H9 (cell line): ENCODE measurements at regions not wholly inside any gene's neighbourhood (a gene's known extent, or its start where the extent isn't known, plus 50 kb on each side); places are given as distances from the start of the nearest gene placed in this dataset.

Source experiments
- DNase-seq: peaks from one replicate; pipeline ENCODE4 v3.0.0-alpha.2; 2017
- H2AFZ ChIP-seq: one replicate; pipeline ENCODE4 v1.6.1; 2013; ENCODE audit warnings: mild to moderate bottlenecking, low read length, control low read depth, moderate library complexity
- H2AK5ac ChIP-seq: 2 replicates; pipeline ENCODE4 v1.6.1; 2013; ENCODE audit warnings: low read length, control low read depth, mixed read lengths; ENCODE audit not compliant: insufficient read length
- H2BK120ac ChIP-seq: one replicate; pipeline ENCODE4 v1.6.1; 2013; ENCODE audit warnings: low read depth, mild to moderate bottlenecking, low read length, control low read depth, inconsistent platforms; ENCODE audit not compliant: poor library complexity, severe bottlenecking
- H2BK12ac ChIP-seq: 2 replicates; pipeline ENCODE4 v1.6.1; 2013; ENCODE audit warnings: low read length, control low read depth, mixed read lengths, low read depth; ENCODE audit not compliant: insufficient read length
- H2BK15ac ChIP-seq: 2 replicates; pipeline ENCODE4 v1.6.1; 2013; ENCODE audit warnings: low read depth, low read length, control low read depth
- H2BK20ac ChIP-seq: one replicate; pipeline ENCODE4 v1.6.1; 2013; ENCODE audit warnings: low read depth, mild to moderate bottlenecking, low read length, control low read depth, inconsistent platforms; ENCODE audit not compliant: poor library complexity, severe bottlenecking
- H2BK5ac ChIP-seq: 2 replicates; pipeline ENCODE4 v1.6.1; 2013; ENCODE audit warnings: low read length, control low read depth, mixed read lengths; ENCODE audit not compliant: insufficient read length
- H3K14ac ChIP-seq: 2 replicates; pipeline ENCODE4 v1.6.1; 2013; ENCODE audit warnings: low read length, control low read depth; ENCODE audit not compliant: insufficient read depth
- H3K18ac ChIP-seq: 2 replicates; pipeline ENCODE4 v1.6.1; 2013; ENCODE audit warnings: low read depth, mild to moderate bottlenecking, mixed read lengths, low read length, control low read depth; ENCODE audit not compliant: insufficient read length
- H3K23ac ChIP-seq: 2 replicates; pipeline ENCODE4 v1.6.1; 2013; ENCODE audit warnings: low read length, control low read depth, mixed read lengths, low read depth; ENCODE audit not compliant: insufficient read length
- H3K23me2 ChIP-seq: 2 replicates; pipeline ENCODE4 v1.6.1; 2013; ENCODE audit warnings: low read depth, mild to moderate bottlenecking, mixed read lengths, low read length, control low read depth; ENCODE audit not compliant: insufficient read length, poor library complexity, severe bottlenecking
- H3K27ac ChIP-seq: 2 replicates; pipeline ENCODE4 v1.5.1; 2013; ENCODE audit warnings: low read length, control low read depth, mixed read lengths, low read depth; ENCODE audit not compliant: insufficient read length
- H3K27me3 ChIP-seq: 2 replicates; pipeline ENCODE4 v1.6.1; 2013; ENCODE audit warnings: low read length, control low read depth, inconsistent platforms; ENCODE audit not compliant: insufficient read depth
- H3K4ac ChIP-seq: 2 replicates; pipeline ENCODE4 v1.6.1; 2013; ENCODE audit warnings: low read depth, mild to moderate bottlenecking, control low read depth, inconsistent platforms, low read length, moderate library complexity
- H3K4me1 ChIP-seq: 2 replicates; pipeline ENCODE4 v1.6.1; 2013; ENCODE audit warnings: low read length, control low read depth, inconsistent platforms; ENCODE audit not compliant: insufficient read depth
- H3K4me2 ChIP-seq: 2 replicates; pipeline ENCODE4 v1.6.1; 2013; ENCODE audit warnings: low read length, control low read depth, mixed read lengths; ENCODE audit not compliant: insufficient read length, insufficient read depth
- H3K56ac ChIP-seq: 2 replicates; pipeline ENCODE4 v1.6.1; 2013; ENCODE audit warnings: low read depth, mild to moderate bottlenecking, mixed read lengths, low read length, control low read depth; ENCODE audit not compliant: insufficient read length
- H3K79me1 ChIP-seq: 2 replicates; pipeline ENCODE4 v1.6.1; 2013; ENCODE audit warnings: low read depth, mild to moderate bottlenecking, moderate library complexity, low read length, control low read depth, inconsistent platforms; ENCODE audit not compliant: insufficient read depth, poor library complexity, severe bottlenecking
- H3K79me2 ChIP-seq: 2 replicates; pipeline ENCODE4 v1.6.1; 2013; ENCODE audit warnings: low read length, control low read depth, inconsistent platforms; ENCODE audit not compliant: insufficient read depth
- H3K9ac ChIP-seq: 2 replicates; pipeline ENCODE4 v1.6.1; 2013; ENCODE audit warnings: low read length, control low read depth, mixed read lengths; ENCODE audit not compliant: insufficient read length; ENCODE audit errors: extremely low read depth
- H3K9me3 ChIP-seq: one replicate; pipeline ENCODE4 v1.6.1; 2013; ENCODE audit warnings: low read depth, low read length, inconsistent platforms; ENCODE audit not compliant: control insufficient read depth
- H3T11ph ChIP-seq: one replicate; pipeline ENCODE4 v1.6.1; 2013; ENCODE audit warnings: mild to moderate bottlenecking, low read length, control low read depth, inconsistent platforms
- H4K20me1 ChIP-seq: one replicate; pipeline ENCODE4 v1.6.1; 2013; ENCODE audit not compliant: control insufficient read depth, insufficient read length, insufficient read depth
- H4K5ac ChIP-seq: 2 replicates; pipeline ENCODE4 v1.6.1; 2013; ENCODE audit warnings: low read depth, mild to moderate bottlenecking, mixed read lengths, low read length, control low read depth; ENCODE audit not compliant: insufficient read length
- H4K8ac ChIP-seq: replicated peaks from 2 replicates; pipeline ENCODE4 v1.6.1; 2013; ENCODE audit warnings: low read length, control low read depth, mixed read lengths, low read depth; ENCODE audit not compliant: insufficient read length
- H4K91ac ChIP-seq: 2 replicates; pipeline ENCODE4 v1.6.1; 2013; ENCODE audit warnings: low read depth, mild to moderate bottlenecking, moderate library complexity, mixed read lengths, low read length, control low read depth; ENCODE audit not compliant: insufficient read length
- H3K27ac Mint-ChIP-seq, 3 experiments: 2 replicates in 2 of 3; 3 replicates in 1 of 3; pipeline ENCODE4 v1.8.0; 2020 to 2021; ENCODE audit warnings: mixed read lengths in 3 of 3, mild to moderate bottlenecking in 1 of 3, moderate library complexity in 1 of 3
- H3K27me3 Mint-ChIP-seq: 2 replicates; pipeline ENCODE4 v1.8.0; 2021; ENCODE audit warnings: low read depth, mild to moderate bottlenecking, moderate library complexity, mixed read lengths
- H3K36me3 Mint-ChIP-seq, 3 experiments: 2 replicates in 2 of 3; 3 replicates in 1 of 3; pipeline ENCODE4 v1.8.0; 2020 to 2021; ENCODE audit warnings: low read depth in 3 of 3, mixed read lengths in 3 of 3; ENCODE audit not compliant: insufficient read depth in 1 of 3
- H3K4me1 Mint-ChIP-seq, 2 experiments: 2 replicates each; pipeline ENCODE4 v1.8.0; 2020; ENCODE audit warnings: mixed read lengths in 2 of 2
- H3K4me3 Mint-ChIP-seq, 2 experiments: 2 replicates in 1 of 2; 3 replicates in 1 of 2; pipeline ENCODE4 v1.8.0; 2020 to 2021; ENCODE audit warnings: mild to moderate bottlenecking in 2 of 2, mixed read lengths in 2 of 2, moderate library complexity in 1 of 2
- H3K9me3 Mint-ChIP-seq, 2 experiments: 2 replicates in 1 of 2; 3 replicates in 1 of 2; pipeline ENCODE4 v1.8.0; 2020; ENCODE audit warnings: mild to moderate bottlenecking in 2 of 2, mixed read lengths in 2 of 2, moderate library complexity in 1 of 2
- CTCF ChIP-seq: fragments of 200-600 bp; sonication (generic); conservative IDR thresholded peaks from 3 replicates; pipeline ENCODE4 v1.8.0; 2021; ENCODE audit warnings: antibody characterized with exemption, mild to moderate bottlenecking
- WGBS: extraction: QIAGEN DNeasy Blood & Tissue Kit; methylation state at CpG from one replicate; pipeline ENCODE4 v1.1.7; 2013; ENCODE audit warnings: missing lambda C conversion rate, low lambda C conversion rate, mixed read lengths; ENCODE audit not compliant: insufficient read length; ENCODE audit errors: extremely low coverage; 5-methylcytosine and 5-hydroxymethylcytosine counted together

GRCh38 chr17:51435171-51435552 lies 174.8 kb downstream of the UTP18 start:
- no peak for DNase-seq
- H2BK12ac ChIP-seq = no peak overlapping the region
- no peaks in the 10 kb centered on the region for H3K27me3 ChIP-seq
- H4K8ac ChIP-seq = no peak overlapping the region
- H3K18ac ChIP-seq = no peak overlapping the region
- Mint-ChIP-seq H3K4me1 (peaks cover 8 to 15% of the 10 kb centered on the region in 2 experiments), H3K9me3 (peaks cover 10% of the 10 kb centered on the region in 2 experiments; a peak in 3 of 5 replicates), H3K4me3 (no peak overlapping the region), H3K27me3 (peaks cover 3% of the 10 kb centered on the region), H3K36me3 (peaks cover 0 to 13% (median 0%) of the 10 kb centered on the region in 3 experiments; a peak in 2 of 7 replicates), H3K27ac (peak overlapping the region in 1 of 3 experiments; percentile 32; a peak in 1 of 7 replicates)
- H2BK20ac ChIP-seq = no peak overlapping the region
- H3K14ac ChIP-seq = no peak overlapping the region
- no peak for TF ChIP-seq CTCF
- H2BK15ac ChIP-seq = no peak overlapping the region
- H3K23ac ChIP-seq = no peak overlapping the region
- no peaks in the 10 kb centered on the region for H3K23me2 ChIP-seq
- no peak overlapping the region for H2BK120ac ChIP-seq
- H3K4me1 ChIP-seq = no peaks in the 10 kb centered on the region
- no peaks in the 10 kb centered on the region for H4K20me1 ChIP-seq
- WGBS = no CpG with 5 or more reads among the region's 3 CpGs
- no peak overlapping the region for H2BK5ac ChIP-seq
- no peak overlapping the region for H3K56ac ChIP-seq
- no peak overlapping the region for H4K91ac ChIP-seq
- no peak overlapping the region for H4K5ac ChIP-seq
- no peaks in the 10 kb centered on the region for H3K79me1 ChIP-seq
- no peak overlapping the region for H3T11ph ChIP-seq
- no peaks in the 10 kb centered on the region for H3K79me2 ChIP-seq
- no peak overlapping the region for H2AFZ ChIP-seq
- no peak overlapping the region for H2AK5ac ChIP-seq
- no peak overlapping the region for H3K9ac ChIP-seq
- H3K4me2 ChIP-seq = no peak overlapping the region
- H3K27ac ChIP-seq = no peak overlapping the region
- H3K4ac ChIP-seq = no peak overlapping the region
- peaks cover 4% of the 10 kb centered on the region for H3K9me3 ChIP-seq
